GM19452 (cell line): ENCODE measurements at regions not wholly inside any gene's neighbourhood (a gene's known extent, or its start where the extent isn't known, plus 50 kb on each side); places are given as distances from the start of the nearest gene placed in this dataset.
"Not testable (repeated sequence)": the region's sequence is repeated elsewhere in the genome, so short reads cannot be mapped to it uniquely, and the experiment has no call there.

Experiments used
- ATAC-seq: cut with Tn5 transposase; IDR thresholded peaks from one replicate; pipeline ENCODE4 v1.9.1; 2021; ENCODE audit not compliant: unreplicated experiment

- ATAC-seq, result no peak
Observed at GRCh38 chr4:174071595-174071994, 211.9 kb downstream of the FBXO8 start.

GRCh38 chr4:174069848-174070330 is 213.6 kb downstream of the FBXO8 start:
- no peak for ATAC-seq

GRCh38 chr4:174066611-174067205 is 216.8 kb downstream of the FBXO8 start:
- no peak for ATAC-seq

GRCh38 chr4:174062831-174063230 is 220.6 kb downstream of the FBXO8 start:
- ATAC-seq, result no peak

GRCh38 chr4:174061026-174061425 is 222.4 kb downstream of the FBXO8 start:
- ATAC-seq, result no peak

GRCh38 chr4:174058846-174059245 is 224.6 kb downstream of the FBXO8 start:
- ATAC-seq, result peak; percentile 61

GRCh38 chr4:174056959-174057358 is 226.5 kb downstream of the FBXO8 start:
- ATAC-seq, result no peak

- ATAC-seq, result no peak
Observed at GRCh38 chr4:174055344-174055743, 228.1 kb downstream of the FBXO8 start.

- ATAC-seq, result no peak
Observed at GRCh38 chr4:174053895-174054294, 229.6 kb downstream of the FBXO8 start.

GRCh38 chr4:174047363-174047762 is 236.1 kb downstream of the FBXO8 start:
- ATAC-seq, result no peak

GRCh38 chr4:174045829-174046228 is 237.6 kb downstream of the FBXO8 start:
- ATAC-seq, result not testable (repeated sequence)

GRCh38 chr4:174045381-174045780 is 238.1 kb downstream of the FBXO8 start:
- no peak for ATAC-seq

GRCh38 chr4:174041555-174042105 is 241.8 kb downstream of the FBXO8 start:
- ATAC-seq, result no peak

GRCh38 chr4:174040287-174040686 is 243.2 kb downstream of the FBXO8 start:
- ATAC-seq, result no peak

GRCh38 chr4:174038481-174038880 is 245.0 kb downstream of the FBXO8 start:
- ATAC-seq, result no peak

GRCh38 chr4:174037631-174038030 is 245.8 kb downstream of the FBXO8 start:
- ATAC-seq, result no peak

GRCh38 chr4:174037049-174037448 is 246.4 kb downstream of the FBXO8 start:
- ATAC-seq, result no peak

GRCh38 chr4:174036576-174036975 is 246.9 kb downstream of the FBXO8 start:
- no peak for ATAC-seq

GRCh38 chr4:174036111-174036510 is 247.4 kb downstream of the FBXO8 start:
- no peak for ATAC-seq

- no peak for ATAC-seq
Observed at GRCh38 chr4:174023641-174024040, 259.8 kb downstream of the FBXO8 start.

- no peak for ATAC-seq
Observed at GRCh38 chr4:174018236-174018635, 265.2 kb downstream of the FBXO8 start.

GRCh38 chr4:174016251-174016650 is 267.2 kb downstream of the FBXO8 start:
- ATAC-seq, result no peak

GRCh38 chr4:174012886-174013259 is 270.6 kb downstream of the FBXO8 start:
- no peak for ATAC-seq
